Cardiac septum (tissue), 1 donor: ENCODE measurements at regions not wholly inside any gene's neighbourhood (a gene's known extent, or its start where the extent isn't known, plus 50 kb on each side); places are given as distances from the start of the nearest gene placed in this dataset.

Experiments used
- DNase-seq: peaks from one replicate; pipeline ENCODE4 v3.0.0-alpha.2; 2020; ENCODE audit warnings: low spot score
- intact Hi-C: fragments of 100-400 bp; cut with DNase I; formaldehyde crosslinking; loops from one replicate; pipeline ENCODE4 v1.14.0; 2022
- donor health status: DM: no; HTN: no; CAD: no.

- intact Hi-C loops = no loop called here
- DNase-seq = no peak
Measured at GRCh38 chr13:107477772-107478379, 737.5 kb downstream of the LIG4 start.

GRCh38 chr13:107475753-107476453 lies 739.4 kb downstream of the LIG4 start:
- no peak for DNase-seq
- intact Hi-C loops = no loop called here

- intact Hi-C loops = no loop called here
- DNase-seq = no peak
Measured at GRCh38 chr13:107473253-107473652, 742.1 kb downstream of the LIG4 start.

GRCh38 chr13:107466326-107467099 lies 748.8 kb downstream of the LIG4 start:
- DNase-seq = no peak
- intact Hi-C loops = no loop called here

GRCh38 chr13:107462501-107462900 lies 752.8 kb downstream of the LIG4 start:
- DNase-seq = no peak
- intact Hi-C loops = no loop called here

GRCh38 chr13:107461751-107462150 lies 753.6 kb downstream of the LIG4 start:
- DNase-seq = no peak
- intact Hi-C loops = no loop called here

GRCh38 chr13:107459430-107459829 lies 755.9 kb downstream of the LIG4 start:
- no peak for DNase-seq
- intact Hi-C loops = no loop called here

GRCh38 chr13:107458269-107458668 lies 757.1 kb downstream of the LIG4 start:
- no peak for DNase-seq
- intact Hi-C loops = no loop called here

- DNase-seq = no peak
- intact Hi-C loops = no loop called here
Measured at GRCh38 chr13:107457686-107458085, 757.6 kb downstream of the LIG4 start.

- intact Hi-C loops = no loop called here
- DNase-seq = no peak
Measured at GRCh38 chr13:107456431-107456830, 758.9 kb downstream of the LIG4 start.

- intact Hi-C loops = loop anchor here (5.0 kb wide), 1 partner anchor 241 kb away; no protein-coding TSS in a partner anchor
- DNase-seq = no peak
Measured at GRCh38 chr13:107452833-107453232, 762.5 kb downstream of the LIG4 start.

- intact Hi-C loops = loop anchor here (5.0 kb wide), 1 partner anchor 239 kb away; no protein-coding TSS in a partner anchor
- no peak for DNase-seq
Measured at GRCh38 chr13:107450931-107451330, 764.4 kb downstream of the LIG4 start.

GRCh38 chr13:107450431-107450830 lies 764.9 kb downstream of the LIG4 start:
- intact Hi-C loops = loop anchor here (5.0 kb wide), 1 partner anchor 238 kb away; no protein-coding TSS in a partner anchor
- DNase-seq = no peak

- DNase-seq = no peak
- intact Hi-C loops = no loop called here
Measured at GRCh38 chr13:107447591-107447990, 767.7 kb downstream of the LIG4 start.

GRCh38 chr13:107441279-107441678 lies 774.1 kb downstream of the LIG4 start:
- intact Hi-C loops = no loop called here
- no peak for DNase-seq

- intact Hi-C loops = no loop called here
Measured at GRCh38 chr13:107438251-107438650, 777.1 kb downstream of the LIG4 start.

GRCh38 chr13:107434347-107434746 lies 781.0 kb downstream of the LIG4 start:
- intact Hi-C loops = no loop called here
- DNase-seq = no peak

More at GRCh38 chr13:107438251-107438650, 777.1 kb downstream of the LIG4 start:
- no peak for DNase-seq

GRCh38 chr13:107427536-107427935 lies 787.8 kb downstream of the LIG4 start:
- intact Hi-C loops = no loop called here

GRCh38 chr13:107422421-107422820 lies 792.9 kb downstream of the LIG4 start:
- no peak for DNase-seq
- intact Hi-C loops = no loop called here

More at GRCh38 chr13:107427536-107427935, 787.8 kb downstream of the LIG4 start:
- DNase-seq = no peak

- intact Hi-C loops = no loop called here
- DNase-seq = no peak
Measured at GRCh38 chr13:107421951-107422350, 793.4 kb downstream of the LIG4 start.
